ENCODE measurements at regions not wholly inside any gene's neighbourhood (a gene's known extent, or its start where the extent isn't known, plus 50 kb on each side); places are given as distances from the start of the nearest gene placed in this dataset.

DNA sequence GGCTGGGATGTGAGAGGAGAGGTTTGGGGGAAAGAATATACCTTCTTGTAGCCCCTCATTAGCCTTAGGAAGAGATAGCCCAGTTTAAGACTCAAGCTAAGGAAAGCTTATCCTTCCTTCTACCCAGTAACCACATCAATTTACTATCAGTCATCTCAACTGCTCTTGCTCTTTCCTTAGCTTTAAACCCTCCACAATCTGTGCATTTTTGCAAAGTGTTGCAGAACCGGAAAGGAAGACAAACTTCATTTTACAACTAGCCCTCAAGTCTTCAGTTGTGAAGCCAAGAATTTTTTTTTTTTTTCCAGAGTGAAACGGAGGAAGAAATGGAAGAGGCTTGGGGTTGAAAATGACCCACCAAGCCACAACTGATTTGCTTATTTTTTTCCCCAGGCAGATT lies 137.0 kb upstream of the LMO4 start:
- no peak for DNase-seq
- ATAC-seq, result no peak
- intact Hi-C loops (cut with micrococcal nuclease), result no loop called here

DNA sequence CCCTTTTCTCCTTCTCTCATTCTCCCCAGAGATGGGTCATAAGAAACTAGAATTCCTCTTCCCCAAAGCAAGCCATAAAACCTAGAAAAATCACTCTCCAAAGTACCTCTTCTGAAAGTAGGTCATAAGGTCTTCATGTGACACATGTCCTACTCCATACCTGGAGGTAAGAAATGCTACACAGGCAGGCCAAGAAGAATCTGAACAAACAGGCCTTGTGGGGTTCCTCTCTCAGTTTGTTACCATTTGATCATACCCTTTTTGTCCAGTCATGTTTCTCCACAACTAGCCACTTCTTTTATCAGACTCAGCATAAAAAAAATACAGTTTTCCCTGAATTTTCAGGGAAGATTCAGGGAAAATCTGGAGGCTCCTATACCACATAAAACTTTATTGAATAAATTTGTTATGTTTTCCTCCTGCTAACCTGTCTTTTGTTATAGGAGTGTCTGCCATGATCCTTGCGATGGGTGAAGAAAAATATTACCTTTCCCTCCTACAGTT lies 134.4 kb upstream of the LMO4 start:
- intact Hi-C loops (cut with micrococcal nuclease), result no loop called here
- ATAC-seq, result no peak

DNA sequence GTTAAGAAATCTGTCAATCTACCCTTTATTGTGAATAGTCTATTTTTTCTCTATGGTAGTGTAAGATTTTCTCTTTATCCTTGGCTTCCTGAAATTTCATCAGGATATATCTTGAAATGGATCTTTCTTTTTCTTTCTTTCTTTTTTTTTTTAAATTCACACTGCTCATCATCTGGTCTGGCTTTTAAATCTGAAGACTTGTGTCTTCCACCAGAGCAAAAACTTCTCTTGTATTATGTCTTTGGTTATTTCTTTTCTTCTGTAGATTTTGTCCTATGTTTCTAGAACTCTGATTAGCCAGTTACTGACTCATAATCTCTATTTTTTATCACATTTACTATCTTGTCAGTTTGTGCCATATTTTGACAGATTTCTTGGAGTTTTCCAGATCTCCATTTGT lies 133.8 kb upstream of the LMO4 start:
- intact Hi-C loops (cut with micrococcal nuclease), result no loop called here
- ATAC-seq, result no peak
- DNase-seq, result no peak

More for the DNA sequence above, 134.4 kb upstream of the LMO4 start:
- no peak for DNase-seq

DNA sequence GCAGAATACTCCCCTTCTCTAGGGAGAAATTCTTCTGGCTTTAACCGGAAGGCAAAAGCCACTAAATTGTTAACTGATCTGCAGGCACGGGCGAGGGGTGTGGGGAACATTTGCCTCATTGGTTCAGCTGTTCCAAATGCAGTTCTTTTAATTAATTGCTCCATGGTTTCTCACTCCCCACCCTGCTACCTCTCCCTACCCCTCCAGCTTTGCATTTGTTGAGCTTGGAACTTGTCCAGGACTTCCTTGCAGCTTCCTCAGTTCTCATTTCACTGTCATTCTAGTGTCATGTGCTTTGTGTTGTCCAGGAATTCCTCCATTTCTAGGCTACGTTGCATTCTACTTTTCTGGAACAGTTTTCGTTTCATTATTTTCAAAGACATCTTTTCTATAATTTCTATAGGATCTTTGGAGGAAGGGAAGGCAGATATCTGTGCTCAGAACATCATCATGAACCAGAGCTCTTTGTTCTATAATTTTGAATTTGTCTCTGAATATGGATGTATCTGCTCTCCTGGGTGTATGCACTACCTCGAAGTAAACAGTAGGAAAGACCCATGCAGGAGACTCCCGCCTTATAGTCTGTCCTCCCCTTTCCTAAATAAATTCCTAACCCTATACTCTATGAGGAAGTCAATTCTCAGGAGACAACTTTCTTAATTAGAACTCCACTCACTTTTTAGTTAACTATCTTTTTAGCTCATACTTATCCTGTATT lies 132.4 kb upstream of the LMO4 start:
- no peak for ATAC-seq
- intact Hi-C loops (cut with micrococcal nuclease), result no loop called here
- DNase-seq, result no peak

DNA sequence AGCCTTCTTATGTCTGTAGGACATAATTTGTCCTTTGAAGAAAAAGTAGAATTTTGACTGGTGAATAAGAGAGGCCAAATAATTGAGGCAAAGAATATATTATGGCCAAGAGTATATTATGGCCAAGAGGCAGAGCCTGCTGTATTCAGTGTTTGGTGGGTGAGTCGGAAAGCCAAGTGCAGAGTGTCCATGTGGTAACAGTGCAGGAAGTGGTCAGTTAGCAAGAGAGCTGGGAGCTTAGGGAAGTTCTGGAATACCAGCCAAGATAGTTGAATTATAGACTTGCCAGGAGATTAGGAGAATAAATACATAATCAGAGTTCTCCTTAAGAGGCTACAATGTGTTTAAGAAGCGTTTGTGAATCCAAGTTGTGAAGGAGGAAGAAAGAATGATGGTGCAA lies 131.5 kb upstream of the LMO4 start:
- intact Hi-C loops (cut with micrococcal nuclease), result no loop called here
- DNase-seq (no peak), ATAC-seq (peak; percentile 71)

DNA sequence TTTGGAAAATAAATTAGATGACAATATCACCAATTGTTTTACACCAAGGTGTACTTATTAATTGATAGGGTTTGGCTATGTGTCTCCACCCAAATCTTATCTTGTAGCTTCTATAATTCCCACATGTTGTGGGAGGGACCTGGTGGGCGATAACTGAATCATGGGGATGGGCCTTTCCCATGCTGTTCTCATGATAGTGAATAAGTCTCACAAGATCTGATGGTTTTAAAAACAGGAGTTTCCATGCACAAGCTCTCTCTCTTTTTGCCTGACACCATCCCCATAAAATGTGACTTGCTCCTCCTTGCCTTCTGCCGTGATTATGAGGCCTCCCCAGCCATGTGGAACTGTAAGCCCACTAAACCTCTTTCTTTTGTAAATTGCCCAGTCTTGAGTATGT lies 131.0 kb upstream of the LMO4 start:
- intact Hi-C loops (cut with micrococcal nuclease), result no loop called here
- no peak for DNase-seq
- ATAC-seq, result no peak

DNA sequence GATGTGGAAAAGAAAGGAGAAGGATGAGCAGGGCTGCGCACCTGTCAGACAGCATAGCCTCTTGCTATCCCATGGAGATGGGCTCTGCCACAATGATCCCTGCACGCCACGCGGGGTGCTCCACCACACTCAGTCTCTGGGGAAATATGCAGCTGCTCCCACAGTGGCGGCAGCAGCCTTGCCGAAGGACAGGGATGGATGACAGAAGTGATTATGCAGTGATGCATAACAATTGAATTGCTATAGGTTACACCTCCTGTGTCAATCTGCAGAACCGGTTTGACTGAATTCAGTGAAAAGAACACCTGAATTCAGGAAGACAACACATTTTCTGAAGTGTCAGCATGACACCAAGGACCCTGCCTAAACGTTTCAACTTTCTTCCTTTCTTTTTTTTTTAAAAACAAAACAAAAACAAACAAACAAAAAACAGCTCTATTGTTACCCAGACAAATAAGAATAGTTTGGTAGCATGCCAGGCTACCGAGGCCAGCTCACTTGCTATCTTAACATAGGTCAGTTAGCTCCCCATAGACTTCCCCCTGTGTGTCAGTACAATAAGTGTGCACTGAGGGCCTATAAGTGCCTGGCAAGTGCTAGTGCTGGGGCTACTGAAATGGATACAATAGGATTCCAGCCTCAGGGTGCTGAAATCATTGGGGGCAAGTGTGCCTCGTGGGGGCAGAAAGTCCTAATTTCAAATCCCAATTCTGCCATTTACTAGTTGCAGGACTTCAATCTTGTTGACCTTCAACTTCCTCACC lies 127.6 kb upstream of the LMO4 start:
- intact Hi-C loops (cut with micrococcal nuclease), result no loop called here
- ATAC-seq, result no peak

DNA sequence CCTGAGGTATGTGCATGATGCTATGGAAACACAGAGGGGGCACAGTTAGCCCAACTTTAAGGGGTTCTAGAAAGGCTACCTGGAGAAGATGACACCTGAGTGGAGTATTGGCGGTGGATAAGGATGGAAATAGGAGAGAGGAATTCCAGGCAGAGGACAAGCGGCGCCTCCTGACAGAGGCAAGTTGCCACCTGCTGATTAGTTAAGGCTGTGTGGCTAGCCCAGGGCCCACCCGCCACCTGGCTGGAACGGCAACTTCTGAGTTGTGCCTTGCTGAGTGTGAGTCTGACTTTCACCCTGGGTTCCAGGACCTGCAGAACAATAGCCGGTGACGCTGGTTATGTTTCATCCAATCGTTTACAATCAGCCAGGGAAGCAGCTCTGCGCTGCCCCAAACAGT lies 126.9 kb upstream of the LMO4 start:
- ATAC-seq (no peak), DNase-seq (no peak)
- intact Hi-C loops (cut with micrococcal nuclease), result no loop called here

More for the DNA sequence above, 127.6 kb upstream of the LMO4 start:
- no peak for DNase-seq

DNA sequence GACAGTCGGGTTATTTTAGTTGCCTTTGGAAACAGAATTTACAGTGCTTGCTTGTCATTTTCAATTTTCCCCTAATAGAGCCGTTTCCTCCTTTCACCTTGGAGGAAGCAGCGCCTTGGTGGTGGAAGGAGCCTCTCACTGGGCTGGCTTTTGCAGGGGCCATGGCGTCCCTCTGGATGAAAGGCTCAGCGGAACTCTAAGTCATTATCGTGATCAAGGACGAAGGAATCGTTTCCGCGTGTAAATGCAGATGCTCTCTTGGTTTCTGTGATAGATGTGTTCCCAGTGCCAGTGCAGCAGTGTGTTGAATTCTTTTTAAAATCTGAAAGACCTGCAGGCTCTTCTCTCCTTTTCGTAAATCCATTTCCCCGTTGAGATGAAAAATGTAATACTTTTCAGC lies 126.2 kb upstream of the LMO4 start:
- no peak for ATAC-seq
- intact Hi-C loops (cut with micrococcal nuclease), result no loop called here

DNA sequence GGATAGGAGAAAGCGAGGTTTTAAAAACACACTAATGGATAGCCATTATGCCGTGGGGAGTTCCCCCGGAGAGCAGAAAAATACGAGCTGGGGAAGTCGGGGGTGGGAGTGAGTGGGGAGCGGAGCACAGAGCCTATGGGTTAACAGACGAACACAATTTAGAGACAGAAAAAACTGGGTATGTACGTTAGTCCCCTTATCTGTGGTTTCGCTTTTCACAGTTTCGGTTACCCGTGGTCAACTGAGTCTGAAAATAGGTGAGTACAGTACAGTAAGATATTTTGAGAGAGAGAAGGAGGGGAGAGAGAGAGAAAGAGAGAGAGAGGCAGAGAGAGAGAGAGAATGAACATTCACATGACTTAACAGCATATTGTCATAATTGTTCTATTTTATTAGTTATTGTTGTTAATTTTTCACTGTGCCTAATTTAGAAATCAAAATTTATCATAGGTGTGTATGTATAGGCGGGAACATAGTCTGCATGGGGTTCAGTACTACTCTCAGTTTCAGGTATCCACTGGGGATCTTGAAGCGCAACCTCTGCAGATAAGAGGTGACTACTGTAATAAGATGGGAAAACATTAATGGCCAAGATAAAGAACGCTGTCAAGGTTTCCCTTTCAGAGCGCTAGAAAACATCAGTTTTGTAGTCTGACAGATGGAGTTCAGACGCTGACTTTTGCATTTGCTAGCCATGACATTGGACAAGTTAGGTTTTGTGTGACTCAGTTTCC lies 125.6 kb upstream of the LMO4 start:
- DNase-seq (no peak), ATAC-seq (no peak)
- intact Hi-C loops (cut with micrococcal nuclease), result no loop called here

More for the DNA sequence above, 126.2 kb upstream of the LMO4 start:
- no peak for DNase-seq

DNA sequence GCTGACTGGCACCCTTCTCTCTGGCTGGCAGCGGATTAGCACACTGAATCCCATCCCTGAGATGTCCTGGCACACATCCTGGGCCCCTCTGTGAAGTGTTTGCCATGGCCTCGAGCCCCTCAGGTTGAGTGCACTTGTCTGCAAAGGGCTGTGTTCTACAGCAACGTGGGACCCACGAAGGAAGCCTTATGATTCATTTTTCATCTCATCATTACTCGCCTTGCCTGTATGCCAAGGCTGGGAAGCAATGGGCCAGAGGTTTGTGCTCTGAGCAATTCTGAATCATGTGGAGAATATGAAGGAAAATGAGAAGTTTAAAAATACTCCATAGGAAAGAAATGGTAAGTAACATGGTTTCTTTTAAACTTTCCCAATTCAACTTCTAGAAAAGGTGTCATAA lies 124.8 kb upstream of the LMO4 start:
- intact Hi-C loops (cut with micrococcal nuclease), result no loop called here
- no peak for DNase-seq
- ATAC-seq, result no peak

DNA sequence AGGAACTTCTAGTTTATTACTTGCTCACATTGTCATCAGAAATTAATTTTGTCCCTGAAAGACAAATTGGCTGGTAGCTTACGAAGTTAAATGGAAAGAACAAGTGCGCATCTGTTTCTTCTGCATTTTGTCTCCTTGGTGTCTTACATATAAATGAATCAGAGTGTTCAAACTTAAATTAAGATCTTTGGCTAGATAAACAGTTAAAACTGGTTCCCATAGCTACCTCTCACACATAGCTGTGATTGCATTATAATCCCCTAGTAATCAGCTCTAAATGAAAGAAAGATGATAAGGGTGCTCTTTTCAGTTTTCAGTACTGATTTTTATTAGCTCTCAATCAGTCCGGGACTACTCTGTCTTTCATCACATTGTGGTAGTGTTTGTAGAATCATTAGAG lies 124.2 kb upstream of the LMO4 start:
- ATAC-seq (no peak), DNase-seq (no peak)
- intact Hi-C loops (cut with micrococcal nuclease), result no loop called here

DNA sequence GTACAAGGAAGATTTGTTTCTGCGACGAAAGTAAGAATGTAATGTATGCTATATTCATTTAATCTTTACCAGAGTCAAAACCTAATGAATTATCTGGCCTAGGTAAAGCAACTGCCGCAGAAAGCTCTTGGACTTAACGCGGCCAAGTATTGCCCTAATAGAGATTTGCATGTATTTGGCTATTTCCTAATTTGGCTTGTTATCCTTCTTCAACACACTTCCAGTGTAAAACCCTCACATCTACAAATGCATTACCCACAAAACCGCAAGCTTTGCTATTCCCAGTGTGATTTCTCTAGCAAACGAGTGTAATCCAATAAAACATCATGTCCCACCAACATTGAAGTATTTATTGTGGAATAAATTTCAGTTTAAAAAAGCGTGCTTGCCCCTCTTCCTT lies 123.8 kb upstream of the LMO4 start:
- intact Hi-C loops (cut with micrococcal nuclease), result no loop called here
- ATAC-seq, result no peak
- no peak for DNase-seq

DNA sequence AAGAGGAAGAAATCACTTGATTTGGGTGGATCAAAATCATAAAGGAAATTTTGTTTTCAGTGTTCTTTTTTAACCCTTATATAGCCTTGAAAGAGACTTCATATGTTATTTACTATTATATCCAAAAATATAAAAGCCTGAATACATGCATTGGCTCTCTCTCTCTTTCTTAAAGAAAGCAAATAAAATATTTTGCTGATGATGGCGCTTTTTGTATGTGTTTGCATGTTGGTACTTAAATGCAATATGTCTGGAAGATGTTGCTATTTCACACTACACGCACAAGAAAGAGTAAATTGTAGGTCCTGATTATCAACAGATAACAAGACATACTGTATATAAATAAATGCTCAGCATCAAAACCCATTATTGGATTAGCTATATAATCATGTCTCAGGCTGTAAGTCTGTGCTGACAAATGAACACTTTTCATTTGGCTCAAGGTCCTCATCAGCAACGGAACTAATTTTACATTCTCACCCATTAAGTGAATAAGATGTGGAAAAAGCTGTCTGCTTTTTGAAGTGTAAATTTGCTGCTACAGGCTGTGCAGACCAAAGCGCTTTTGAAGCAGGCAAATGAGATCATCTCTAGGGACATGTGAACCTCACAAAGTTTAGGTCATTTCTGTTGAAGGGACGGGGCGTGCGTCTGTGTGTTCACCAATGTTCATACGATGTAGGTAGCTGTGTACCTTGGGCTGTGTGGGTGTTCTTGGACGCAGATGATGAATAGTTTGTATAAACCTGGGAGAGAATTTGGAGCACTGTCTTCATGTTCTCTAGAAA lies 122.4 kb upstream of the LMO4 start:
- ATAC-seq (no peak), DNase-seq (no peak)
- intact Hi-C loops (cut with micrococcal nuclease), result no loop called here

DNA sequence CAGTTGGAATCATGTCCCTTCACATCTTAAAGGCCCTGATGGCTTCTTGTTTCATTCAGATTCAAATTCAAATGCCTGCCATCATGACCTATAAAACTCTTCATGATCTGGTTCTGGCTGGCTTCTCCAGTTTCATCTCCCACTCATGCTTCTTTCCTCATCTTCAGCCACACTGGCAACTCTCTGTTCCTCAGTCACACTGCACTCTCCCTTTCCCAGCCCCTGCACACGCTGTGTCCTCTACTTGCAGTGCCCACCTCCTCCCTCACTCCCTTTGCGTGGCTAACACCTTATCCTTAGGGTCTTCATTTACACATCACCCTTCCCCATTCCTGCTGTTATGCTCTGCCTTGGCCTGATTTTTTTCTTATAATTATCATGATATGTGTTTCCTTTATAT lies 120.6 kb upstream of the LMO4 start:
- intact Hi-C loops (cut with micrococcal nuclease), result no loop called here
- DNase-seq (no peak), ATAC-seq (no peak)

DNA sequence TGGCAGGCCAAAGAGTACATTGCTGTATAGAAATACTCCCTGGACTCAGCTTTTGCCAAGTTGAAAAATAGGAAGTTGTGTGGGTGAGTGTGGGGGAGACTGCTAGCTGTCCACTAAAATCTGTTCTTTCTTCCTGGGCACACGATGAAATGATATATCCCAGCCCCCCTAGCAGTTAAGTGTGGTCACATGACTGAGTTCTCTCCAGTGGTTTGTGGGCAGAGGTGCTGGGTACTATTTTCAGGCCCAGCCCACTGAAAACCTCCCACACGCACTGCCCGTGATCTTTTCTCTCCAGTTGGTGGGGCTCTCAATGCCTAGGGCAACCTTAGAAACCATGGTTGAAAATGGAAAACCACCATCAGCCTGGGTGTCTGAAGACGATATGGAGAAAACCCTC lies 119.7 kb upstream of the LMO4 start:
- no peak for ATAC-seq
- intact Hi-C loops (cut with micrococcal nuclease), result no loop called here

DNA sequence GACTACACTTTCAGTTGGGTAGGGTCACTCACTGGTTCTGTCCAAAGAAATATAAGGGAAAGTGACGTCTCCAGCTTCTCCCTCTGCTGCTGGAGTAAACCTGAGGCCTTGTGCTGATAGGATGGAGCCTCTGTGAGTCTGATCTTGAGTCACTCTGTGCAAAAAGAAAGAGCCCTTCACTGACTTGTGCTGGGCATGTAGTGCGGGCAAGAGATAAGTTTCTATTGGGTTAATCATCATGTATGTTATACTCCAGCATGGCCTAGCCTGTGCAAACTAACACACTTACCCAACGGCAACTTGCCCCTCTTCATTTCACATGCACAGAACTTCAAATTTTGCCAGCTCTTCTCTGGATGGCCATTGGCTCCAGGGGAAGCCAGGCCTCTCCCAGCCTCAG lies 118.5 kb upstream of the LMO4 start:
- ATAC-seq, result no peak
- DNase-seq, result no peak
- intact Hi-C loops (cut with micrococcal nuclease), result no loop called here

More for the DNA sequence above, 119.7 kb upstream of the LMO4 start:
- no peak for DNase-seq

DNA sequence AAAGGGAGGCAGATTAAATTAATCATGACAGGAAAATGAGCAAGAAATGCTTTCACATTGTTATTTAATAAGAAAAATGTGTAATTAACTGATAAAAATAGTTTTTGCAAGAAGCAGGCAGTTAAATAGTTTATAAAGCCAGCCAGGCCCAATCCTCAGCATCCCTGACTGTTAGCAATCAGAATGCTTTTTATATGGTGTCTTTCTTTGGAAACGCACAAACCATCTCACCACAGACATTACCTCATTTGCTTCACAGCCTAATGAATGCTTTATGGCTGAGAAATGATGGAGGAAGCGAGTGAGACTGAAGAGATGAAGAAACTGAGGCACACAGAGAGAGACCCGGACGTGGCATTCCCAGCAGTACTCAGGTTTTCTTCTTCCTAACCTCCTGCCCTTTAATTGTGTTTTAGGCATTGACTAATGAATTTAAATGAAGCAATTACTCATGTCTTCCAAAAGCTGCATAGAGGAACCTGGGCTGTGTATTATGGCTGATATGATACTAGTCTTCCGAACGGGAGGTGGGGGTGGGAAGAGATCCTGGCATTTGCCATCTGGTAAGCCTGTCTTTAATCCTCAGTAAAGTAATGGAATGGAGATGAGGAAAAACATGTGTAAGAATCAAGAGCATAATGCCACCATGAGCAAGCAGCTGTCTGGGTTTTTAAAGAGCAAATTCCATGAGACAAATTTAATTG lies 116.1 kb upstream of the LMO4 start:
- intact Hi-C loops (cut with micrococcal nuclease), result no loop called here
- no peak for DNase-seq
- ATAC-seq, result no peak

DNA sequence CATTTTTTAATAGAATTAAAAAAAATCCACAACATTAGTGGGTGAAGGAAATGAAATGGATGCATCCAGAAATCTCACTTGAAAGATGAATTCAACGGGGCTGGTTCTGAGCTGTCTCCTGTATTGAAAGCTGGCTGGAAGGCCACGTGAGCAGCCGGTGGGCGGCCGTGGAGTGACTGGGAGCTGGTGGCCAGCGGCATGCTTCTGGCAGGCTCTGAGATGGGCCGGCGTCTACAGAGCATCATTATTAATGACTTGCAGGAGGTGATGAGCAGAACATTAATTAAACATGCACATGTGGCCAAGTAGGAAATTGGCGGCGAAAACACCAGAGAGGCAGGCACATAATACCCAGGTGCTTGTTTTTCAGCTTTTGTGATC lies 115.6 kb upstream of the LMO4 start:
- intact Hi-C loops (cut with micrococcal nuclease), result no loop called here
- DNase-seq (no peak), ATAC-seq (no peak)
